Osteoblast (primary cell): ENCODE measurements at regions not wholly inside any gene's neighbourhood (a gene's known extent, or its start where the extent isn't known, plus 50 kb on each side); places are given as distances from the start of the nearest gene placed in this dataset.

ENCODE experiments used
- DNase-seq: peaks from one replicate; pipeline ENCODE4 v3.0.0; 2011; ENCODE audit warnings: low spot score, mixed read lengths; ENCODE audit not compliant: insufficient read length; ENCODE audit errors: missing footprints
- H2AFZ ChIP-seq: 2 replicates; pipeline ENCODE4 v1.6.0; 2011; ENCODE audit warnings: mild to moderate bottlenecking, low read length
- H3K27ac ChIP-seq: 2 replicates; pipeline ENCODE4 v1.5.1; 2011; ENCODE audit warnings: mild to moderate bottlenecking, low read depth, low read length, moderate library complexity
- H3K27me3 ChIP-seq: 2 replicates; pipeline ENCODE4 v1.6.0; 2012; ENCODE audit warnings: mild to moderate bottlenecking, control low read depth, inconsistent platforms, low read length, moderate library complexity; ENCODE audit not compliant: insufficient read depth
- H3K36me3 ChIP-seq: 2 replicates; pipeline ENCODE4 v1.5.1; 2011; ENCODE audit warnings: mild to moderate bottlenecking, low read length, control low read depth, moderate library complexity; ENCODE audit not compliant: insufficient read depth
- H3K4me1 ChIP-seq: 2 replicates; pipeline ENCODE4 v1.5.1; 2011; ENCODE audit warnings: mild to moderate bottlenecking, low read length, control low read depth, moderate library complexity; ENCODE audit not compliant: insufficient read depth
- H3K4me2 ChIP-seq: 2 replicates; pipeline ENCODE4 v1.6.0; 2011; ENCODE audit warnings: mild to moderate bottlenecking, low read length; ENCODE audit not compliant: insufficient read depth
- H3K4me3 ChIP-seq: fragments of 200-600 bp; sonication (generic); 3 replicates; pipeline ENCODE4 v1.5.1; 2012; ENCODE audit warnings: mild to moderate bottlenecking, low read length, inconsistent platforms; ENCODE audit not compliant: insufficient read depth
- H3K79me2 ChIP-seq: 2 replicates; pipeline ENCODE4 v1.6.0; 2012; ENCODE audit warnings: mild to moderate bottlenecking, low read length, control low read depth, inconsistent platforms; ENCODE audit not compliant: insufficient read depth
- H3K9me3 ChIP-seq: 2 replicates; pipeline ENCODE4 v1.5.1; 2011; ENCODE audit warnings: low read depth, low read length, control low read depth
- H4K20me1 ChIP-seq: 2 replicates; pipeline ENCODE4 v1.6.0; 2012; ENCODE audit warnings: mild to moderate bottlenecking, low read length, control low read depth; ENCODE audit not compliant: insufficient read depth
- CTCF ChIP-seq: IDR thresholded peaks from 2 replicates; pipeline ENCODE4 v1.5.1; 2011; ENCODE audit warnings: mild to moderate bottlenecking, low read depth, low read length, moderate library complexity; ENCODE audit errors: extremely low read depth

GRCh38 chr6:114605656-114606055 lies 262.8 kb upstream of the HS3ST5 start:
- no peak overlapping the region for H3K4me3 ChIP-seq
- no peaks in the 10 kb centered on the region for H3K36me3 ChIP-seq
- no peaks in the 10 kb centered on the region for H3K9me3 ChIP-seq
- H2AFZ ChIP-seq: no peak overlapping the region
- H3K27ac ChIP-seq: no peak overlapping the region
- H4K20me1 ChIP-seq: no peaks in the 10 kb centered on the region
- H3K4me2 ChIP-seq: no peak overlapping the region
- no peaks in the 10 kb centered on the region for H3K4me1 ChIP-seq
- H3K79me2 ChIP-seq: no peaks in the 10 kb centered on the region
- no peaks in the 10 kb centered on the region for H3K27me3 ChIP-seq
- TF ChIP-seq CTCF: no peak
- DNase-seq: no peak

GRCh38 chr6:114600381-114600780 lies 257.6 kb upstream of the HS3ST5 start:
- no peak overlapping the region for H2AFZ ChIP-seq
- no peaks in the 10 kb centered on the region for H4K20me1 ChIP-seq
- no peaks in the 10 kb centered on the region for H3K9me3 ChIP-seq
- H3K27ac ChIP-seq: no peak overlapping the region
- no peak overlapping the region for H3K4me2 ChIP-seq
- TF ChIP-seq CTCF: no peak
- no peaks in the 10 kb centered on the region for H3K27me3 ChIP-seq
- DNase-seq: no peak
- no peaks in the 10 kb centered on the region for H3K79me2 ChIP-seq
- no peak overlapping the region for H3K4me3 ChIP-seq
- no peaks in the 10 kb centered on the region for H3K4me1 ChIP-seq
- no peaks in the 10 kb centered on the region for H3K36me3 ChIP-seq

- Histone ChIP-seq H3K9me3 (no peaks in the 10 kb centered on the region), H3K27me3 (no peaks in the 10 kb centered on the region), H4K20me1 (no peaks in the 10 kb centered on the region), H3K27ac (no peak overlapping the region), H2AFZ (no peak overlapping the region), H3K4me3 (no peak overlapping the region), H3K36me3 (no peaks in the 10 kb centered on the region), H3K4me1 (no peaks in the 10 kb centered on the region), H3K4me2 (no peak overlapping the region), H3K79me2 (no peaks in the 10 kb centered on the region)
- no peak for TF ChIP-seq CTCF
- DNase-seq: no peak
Observed at GRCh38 chr6:114595591-114595990, 252.8 kb upstream of the HS3ST5 start.

GRCh38 chr6:114595186-114595585 lies 252.4 kb upstream of the HS3ST5 start:
- no peaks in the 10 kb centered on the region for H3K9me3 ChIP-seq
- no peaks in the 10 kb centered on the region for H3K36me3 ChIP-seq
- H2AFZ ChIP-seq: no peak overlapping the region
- no peak overlapping the region for H3K4me3 ChIP-seq
- no peaks in the 10 kb centered on the region for H4K20me1 ChIP-seq
- no peaks in the 10 kb centered on the region for H3K79me2 ChIP-seq
- H3K27me3 ChIP-seq: no peaks in the 10 kb centered on the region
- no peak for TF ChIP-seq CTCF
- H3K27ac ChIP-seq: no peak overlapping the region
- no peaks in the 10 kb centered on the region for H3K4me1 ChIP-seq
- DNase-seq: no peak
- no peak overlapping the region for H3K4me2 ChIP-seq
